Mucosa of gallbladder (tissue), 1 donor: ENCODE measurements at regions not wholly inside any gene's neighbourhood (a gene's known extent, or its start where the extent isn't known, plus 50 kb on each side); places are given as distances from the start of the nearest gene placed in this dataset.

Experiments used
- DNase-seq: peaks from one replicate; pipeline ENCODE4 v3.0.0-alpha.2; 2020; ENCODE audit warnings: low spot score
- donor health status: DM: no; HTN: no; CAD: no.

GRCh38 chr12:92615086-92615485 lies 87.7 kb upstream of the PLEKHG7 start:
- DNase-seq: no peak

GRCh38 chr12:92614502-92614901 lies 88.3 kb upstream of the PLEKHG7 start:
- DNase-seq: no peak

- DNase-seq: no peak
These were observed 88.8 kb upstream of the PLEKHG7 start for GRCh38 chr12:92614001-92614400.

- no peak for DNase-seq
These were observed 90.2 kb upstream of the PLEKHG7 start for GRCh38 chr12:92612611-92613010.

- DNase-seq: peak; percentile 18
These were observed 94.4 kb upstream of the PLEKHG7 start for GRCh38 chr12:92608151-92609091.

- DNase-seq: no peak
These were observed 95.8 kb upstream of the PLEKHG7 start for GRCh38 chr12:92606956-92607355.

- no peak for DNase-seq
These were observed 97.1 kb upstream of the PLEKHG7 start for GRCh38 chr12:92605621-92606170.

- DNase-seq: no peak
These were observed 98.0 kb upstream of the PLEKHG7 start for GRCh38 chr12:92604786-92605185.

GRCh38 chr12:92603741-92604432 lies 98.9 kb upstream of the PLEKHG7 start:
- no peak for DNase-seq

- no peak for DNase-seq
These were observed 99.7 kb upstream of the PLEKHG7 start for GRCh38 chr12:92602930-92603623.

- DNase-seq: no peak
These were observed 100.3 kb upstream of the PLEKHG7 start for GRCh38 chr12:92602476-92602875.

- no peak for DNase-seq
These were observed 101.1 kb upstream of the PLEKHG7 start for GRCh38 chr12:92601680-92602079.

- no peak for DNase-seq
These were observed 101.6 kb upstream of the PLEKHG7 start for GRCh38 chr12:92601176-92601575.

- no peak for DNase-seq
These were observed 102.7 kb upstream of the PLEKHG7 start for GRCh38 chr12:92600052-92600451.

GRCh38 chr12:92597997-92598396 lies 104.8 kb upstream of the PLEKHG7 start:
- no peak for DNase-seq

- DNase-seq: no peak
These were observed 105.7 kb upstream of the PLEKHG7 start for GRCh38 chr12:92597118-92597517.

GRCh38 chr12:92596383-92596782 lies 106.4 kb upstream of the PLEKHG7 start:
- no peak for DNase-seq

- no peak for DNase-seq
These were observed 107.1 kb upstream of the PLEKHG7 start for GRCh38 chr12:92595663-92596062.

GRCh38 chr12:92593734-92594402 lies 108.9 kb upstream of the PLEKHG7 start:
- DNase-seq: peak; percentile 65

GRCh38 chr12:92585115-92585727 lies 117.6 kb upstream of the PLEKHG7 start:
- DNase-seq: no peak

GRCh38 chr12:92583910-92584309 lies 118.9 kb upstream of the PLEKHG7 start:
- no peak for DNase-seq
